HPDE6-E6E7 (cell line): ENCODE measurements at regions not wholly inside any gene's neighbourhood (a gene's known extent, or its start where the extent isn't known, plus 50 kb on each side); places are given as distances from the start of the nearest gene placed in this dataset.

ENCODE experiments used
- DNase-seq: peaks from one replicate; pipeline ENCODE4 v3.0.0; 2011; ENCODE audit warnings: missing footprints; ENCODE audit errors: extremely low spot score

GRCh38 chr12:75564398-75564797 is 53.0 kb upstream of the KRR1 start:
- no peak for DNase-seq

GRCh38 chr12:75563351-75563750 is 51.9 kb upstream of the KRR1 start:
- no peak for DNase-seq

GRCh38 chr12:75561921-75562320 is 50.5 kb upstream of the KRR1 start:
- no peak for DNase-seq
